ENCODE measurements at regions not wholly inside any gene's neighbourhood (a gene's known extent, or its start where the extent isn't known, plus 50 kb on each side); places are given as distances from the start of the nearest gene placed in this dataset.

- DNase-seq = no peak
Measured at GRCh38 chrX:43019021-43019420, 241.1 kb upstream of the PPP1R2C start.

GRCh38 chrX:43025806-43026315, 247.9 kb upstream of the PPP1R2C start:
- DNase-seq = no peak

- no peak for DNase-seq
Measured at GRCh38 chrX:43064096-43064495, 286.1 kb upstream of the PPP1R2C start.

GRCh38 chrX:43065978-43066377, 288.0 kb upstream of the PPP1R2C start:
- DNase-seq = no peak

GRCh38 chrX:43068639-43069038, 290.7 kb upstream of the PPP1R2C start:
- DNase-seq = no peak

GRCh38 chrX:43083016-43083415, 305.1 kb upstream of the PPP1R2C start:
- no peak for DNase-seq

- no peak for DNase-seq
Measured at GRCh38 chrX:43087830-43088229, 309.9 kb upstream of the PPP1R2C start.

- no peak for DNase-seq
Measured at GRCh38 chrX:43096830-43097229, 318.9 kb upstream of the PPP1R2C start.

GRCh38 chrX:43106009-43106408, 328.0 kb upstream of the PPP1R2C start:
- DNase-seq = no peak

GRCh38 chrX:43108828-43109227, 330.9 kb upstream of the PPP1R2C start:
- DNase-seq = no peak

GRCh38 chrX:43121637-43122036, 343.7 kb upstream of the PPP1R2C start:
- no peak for DNase-seq

GRCh38 chrX:43139645-43140044, 361.7 kb upstream of the PPP1R2C start:
- no peak for DNase-seq

- DNase-seq = no peak
Measured at GRCh38 chrX:43140582-43140981, 362.6 kb upstream of the PPP1R2C start.

GRCh38 chrX:43141885-43142284, 363.9 kb upstream of the PPP1R2C start:
- no peak for DNase-seq

GRCh38 chrX:43148305-43148704, 370.3 kb upstream of the PPP1R2C start:
- DNase-seq = no peak

GRCh38 chrX:43165343-43165920, 387.5 kb upstream of the PPP1R2C start:
- no peak for DNase-seq

GRCh38 chrX:43166874-43167273, 388.9 kb upstream of the PPP1R2C start:
- peak; percentile 29 for DNase-seq

- DNase-seq = no peak
Measured at GRCh38 chrX:43175434-43175833, 397.5 kb upstream of the PPP1R2C start.

GRCh38 chrX:43176686-43177085, 398.7 kb upstream of the PPP1R2C start:
- DNase-seq = no peak

GRCh38 chrX:43188296-43188695, 410.3 kb upstream of the PPP1R2C start:
- no peak for DNase-seq

- DNase-seq = no peak
Measured at GRCh38 chrX:43211570-43211969, 433.6 kb upstream of the PPP1R2C start.

- DNase-seq = no peak
Measured at GRCh38 chrX:43218198-43218597, 437.9 kb upstream of the MAOA start.

- DNase-seq = no peak
Measured at GRCh38 chrX:43224496-43224895, 431.6 kb upstream of the MAOA start.

- DNase-seq = no peak
Measured at GRCh38 chrX:43225626-43226328, 430.3 kb upstream of the MAOA start.

GRCh38 chrX:43238461-43238945, 417.6 kb upstream of the MAOA start:
- DNase-seq = no peak

Measured in NCI-H1436 (cell line).